ENCODE measurements at regions not wholly inside any gene's neighbourhood (a gene's known extent, or its start where the extent isn't known, plus 50 kb on each side); places are given as distances from the start of the nearest gene placed in this dataset.
A peak's percentile ranks its signal among the peaks of the same experiment; 100 is the strongest.
"Not testable (repeated sequence)": the region's sequence is repeated elsewhere in the genome, so short reads cannot be mapped to it uniquely, and the experiment has no call there.

DNA sequence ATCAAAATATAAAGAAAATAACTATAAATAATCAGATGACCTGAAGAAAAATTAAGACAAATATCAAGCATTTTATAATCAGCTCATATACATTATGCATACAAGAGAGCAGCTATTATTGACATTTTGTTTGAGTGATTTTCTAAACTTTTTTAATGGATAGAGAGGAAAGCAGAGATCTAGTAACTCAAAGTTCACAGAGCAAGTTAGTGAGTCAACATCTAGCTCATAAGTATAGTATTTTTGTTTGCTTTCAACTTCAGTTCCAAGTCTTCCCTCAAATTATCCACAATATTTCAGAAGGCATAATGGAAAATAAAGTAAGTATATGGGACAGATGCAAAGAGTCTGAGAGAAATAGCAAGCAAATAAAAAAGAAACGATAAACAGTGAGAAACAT is 470.1 kb upstream of the ALCAM start:
- no peak for DNase-seq (ENCODE audit: low read depth, low spot score)

DNA sequence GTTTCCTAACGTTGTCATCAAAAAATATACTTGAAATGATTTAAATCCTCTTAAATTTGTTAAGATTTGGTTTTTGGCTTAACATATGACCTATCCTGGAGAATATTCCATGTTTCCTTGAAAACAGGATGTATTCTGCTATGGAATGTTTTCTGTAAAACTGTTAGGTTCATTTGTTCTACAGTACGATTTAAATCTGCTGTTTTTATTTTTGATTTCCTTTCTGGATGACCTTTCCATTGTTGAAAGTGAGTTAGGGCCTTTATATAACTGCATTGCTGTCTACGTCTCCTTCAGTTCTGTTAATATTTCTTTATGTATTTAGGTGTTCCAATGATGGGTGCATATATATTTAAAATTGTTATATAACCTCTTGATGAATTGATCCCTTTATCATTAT is 465.3 kb upstream of the ALCAM start:
- no peak for DNase-seq (ENCODE audit: low read depth, low spot score)

DNA sequence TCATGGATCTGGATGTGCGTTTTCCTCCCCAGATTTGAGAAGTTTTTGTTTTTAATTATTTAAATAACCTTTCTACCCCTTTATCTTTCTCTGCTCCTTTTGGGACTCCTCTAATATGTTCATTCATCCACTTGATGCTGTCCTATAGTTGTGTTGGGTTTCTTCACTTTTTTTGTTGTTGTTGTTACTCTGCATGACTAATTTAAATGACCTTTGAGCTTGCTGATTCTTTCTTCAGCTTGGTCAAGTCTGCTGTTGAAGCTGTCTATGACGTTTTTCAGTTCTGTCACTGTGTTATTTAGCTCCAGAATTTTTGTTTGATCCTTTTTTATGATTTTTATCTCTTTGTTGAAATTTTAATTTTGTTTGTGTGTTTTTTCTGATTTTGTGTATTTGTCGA is 463.6 kb upstream of the ALCAM start:
- DNase-seq (ENCODE audit: low read depth, low spot score), result no peak

DNA sequence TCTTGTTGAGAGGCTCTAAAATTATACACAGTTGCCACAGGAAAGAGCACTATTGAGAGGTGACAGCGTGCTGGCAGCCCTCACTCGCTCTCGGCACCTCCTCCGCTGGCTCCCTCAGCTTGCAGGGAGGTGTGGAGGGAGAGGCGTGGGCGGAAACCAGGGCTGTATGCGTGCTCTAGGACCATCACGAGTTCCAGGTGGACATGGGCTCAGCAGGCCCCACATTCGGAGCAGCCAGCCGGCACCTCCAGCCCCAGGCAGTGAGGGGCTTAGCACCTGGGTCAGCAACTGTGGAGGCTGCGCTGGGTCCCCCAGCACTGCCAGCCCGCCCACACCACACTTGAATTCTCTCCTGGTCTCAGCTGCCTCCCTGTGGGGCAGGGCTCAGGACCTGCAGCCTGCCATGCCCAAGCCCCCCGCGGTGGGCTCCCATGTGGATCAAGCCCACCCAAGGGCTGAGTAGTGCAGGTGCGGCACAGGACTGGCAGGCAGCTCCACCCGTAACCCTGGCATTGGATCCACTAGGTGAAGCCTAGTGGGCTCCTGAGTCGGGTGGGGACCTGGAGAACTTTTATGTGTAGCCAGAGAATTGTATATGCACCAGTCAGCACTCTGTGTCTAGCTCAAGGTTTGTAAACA is 460.6 kb upstream of the ALCAM start:
- DNase-seq (ENCODE audit: low read depth, low spot score), result no peak

- DNase-seq (ENCODE audit: low read depth, low spot score), result no peak
These were observed 459.2 kb upstream of the ALCAM start for GRCh38 chr3:104907507-104907906.

GRCh38 chr3:104908761-104909160 is 457.9 kb upstream of the ALCAM start:
- DNase-seq (ENCODE audit: low read depth, low spot score), result no peak

DNA sequence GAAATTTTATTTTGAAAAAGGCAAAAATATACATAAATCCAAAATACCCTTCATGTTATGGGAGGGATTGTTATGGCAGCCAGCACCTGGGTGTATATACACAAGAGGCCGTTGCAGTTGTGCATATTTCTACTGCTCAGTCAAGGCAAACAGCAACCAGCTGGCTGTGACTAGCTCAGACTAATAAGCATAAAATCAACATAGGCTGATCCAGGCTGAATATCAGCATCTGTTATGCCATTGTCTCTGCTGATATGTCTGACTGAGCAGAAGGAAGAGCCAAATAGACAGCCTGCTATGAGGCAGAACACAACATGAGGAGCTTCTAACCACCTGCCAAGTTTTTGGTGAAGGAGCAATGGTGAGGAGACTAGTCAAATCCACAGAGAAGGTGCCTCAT is 457.5 kb upstream of the ALCAM start:
- peak; percentile 31 for DNase-seq (ENCODE audit: low read depth, low spot score)

GRCh38 chr3:104909721-104910120 is 457.0 kb upstream of the ALCAM start:
- DNase-seq (ENCODE audit: low read depth, low spot score), result no peak

- DNase-seq (ENCODE audit: low read depth, low spot score), result no peak
These were observed 455.3 kb upstream of the ALCAM start for GRCh38 chr3:104911376-104911775.

- no peak for DNase-seq (ENCODE audit: low read depth, low spot score)
These were observed 449.7 kb upstream of the ALCAM start for GRCh38 chr3:104916971-104917370.

DNA sequence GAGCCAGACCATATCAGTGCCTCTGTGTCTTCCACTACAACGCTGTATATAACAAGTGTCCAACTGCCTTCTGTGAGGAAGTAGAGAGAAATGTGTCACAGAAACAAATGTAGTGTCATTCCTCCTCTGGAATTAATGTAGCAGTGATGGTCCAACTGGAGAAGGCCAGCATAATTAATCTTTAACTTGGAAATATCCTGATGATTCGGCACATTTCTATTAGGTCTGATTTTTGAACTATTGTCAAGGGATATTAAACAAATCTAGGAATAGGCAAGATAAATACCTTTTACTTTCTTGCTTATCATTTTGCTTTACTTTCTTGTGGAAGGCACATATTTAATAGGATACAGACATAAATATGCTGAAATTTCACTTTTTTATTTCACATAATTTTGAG is 446.2 kb upstream of the ALCAM start:
- no peak for DNase-seq (ENCODE audit: low read depth, low spot score)

DNA sequence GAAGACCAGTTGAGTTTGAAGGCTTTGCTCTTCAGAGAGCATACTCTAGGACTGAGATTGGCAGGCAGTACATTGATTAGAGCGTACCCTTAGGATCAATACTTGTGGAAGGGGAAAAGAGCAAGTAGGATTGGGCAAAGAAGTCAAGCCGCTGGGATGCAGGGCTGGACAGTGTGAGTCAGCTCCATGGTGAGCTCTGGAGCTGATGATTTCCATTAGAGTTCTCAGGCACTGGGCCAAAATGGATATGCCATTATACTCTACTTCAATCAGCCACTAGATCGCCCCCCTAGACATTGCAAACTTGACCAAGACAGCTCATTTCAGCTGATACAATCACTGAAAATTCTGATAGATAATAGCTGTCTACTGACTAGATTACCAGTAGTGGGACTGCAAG is 432.7 kb upstream of the ALCAM start:
- no peak for DNase-seq (ENCODE audit: low read depth, low spot score)

GRCh38 chr3:104935613-104936012 is 431.1 kb upstream of the ALCAM start:
- no peak for DNase-seq (ENCODE audit: low read depth, low spot score)

GRCh38 chr3:104939196-104939595 is 427.5 kb upstream of the ALCAM start:
- no peak for DNase-seq (ENCODE audit: low read depth, low spot score)

GRCh38 chr3:104941785-104942184 is 424.9 kb upstream of the ALCAM start:
- no peak for DNase-seq (ENCODE audit: low read depth, low spot score)

DNA sequence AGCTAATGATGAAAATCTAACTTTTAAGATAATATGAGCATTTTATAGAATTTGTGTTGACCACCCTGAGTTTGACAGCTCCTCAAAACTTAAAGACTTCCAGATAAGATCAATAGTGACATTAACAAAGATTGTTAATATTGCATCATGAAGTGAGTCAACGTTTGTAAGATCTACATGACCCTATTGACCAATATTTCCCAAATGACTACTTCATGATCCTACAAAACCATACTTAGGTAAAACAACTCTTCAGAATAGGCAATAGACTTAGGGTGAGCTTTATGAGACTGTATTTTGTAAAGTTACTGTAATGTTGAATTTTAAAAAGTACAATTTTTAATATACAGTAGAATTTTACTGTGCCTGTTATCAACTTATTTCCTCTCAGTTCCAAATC is 422.7 kb upstream of the ALCAM start:
- DNase-seq (ENCODE audit: low read depth, low spot score), result no peak

- no peak for DNase-seq (ENCODE audit: low read depth, low spot score)
These were observed 418.8 kb upstream of the ALCAM start for GRCh38 chr3:104947943-104948342.

DNA sequence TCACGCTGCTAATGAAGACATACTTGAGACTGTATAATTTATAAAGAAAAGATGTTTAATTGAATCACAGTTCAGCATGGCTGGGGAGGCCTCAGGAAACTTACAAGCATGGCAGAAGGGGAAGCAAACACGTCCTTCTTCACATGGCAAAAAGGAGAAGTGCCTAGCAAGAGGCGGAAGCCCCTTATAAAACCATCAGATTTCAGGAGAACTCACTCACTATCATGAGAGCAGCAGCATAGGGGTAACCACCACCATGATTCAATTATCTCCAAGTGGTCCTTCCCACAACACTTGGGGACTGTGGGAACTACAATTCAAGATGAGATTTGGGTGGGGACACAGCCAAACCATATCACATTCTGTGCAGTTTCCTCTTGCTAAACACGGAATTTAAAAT is 416.9 kb upstream of the ALCAM start:
- not testable (repeated sequence) for DNase-seq (ENCODE audit: low read depth, low spot score)

- peak; percentile 33 for DNase-seq (ENCODE audit: low read depth, low spot score)
These were observed 415.3 kb upstream of the ALCAM start for GRCh38 chr3:104951426-104951825.

DNA sequence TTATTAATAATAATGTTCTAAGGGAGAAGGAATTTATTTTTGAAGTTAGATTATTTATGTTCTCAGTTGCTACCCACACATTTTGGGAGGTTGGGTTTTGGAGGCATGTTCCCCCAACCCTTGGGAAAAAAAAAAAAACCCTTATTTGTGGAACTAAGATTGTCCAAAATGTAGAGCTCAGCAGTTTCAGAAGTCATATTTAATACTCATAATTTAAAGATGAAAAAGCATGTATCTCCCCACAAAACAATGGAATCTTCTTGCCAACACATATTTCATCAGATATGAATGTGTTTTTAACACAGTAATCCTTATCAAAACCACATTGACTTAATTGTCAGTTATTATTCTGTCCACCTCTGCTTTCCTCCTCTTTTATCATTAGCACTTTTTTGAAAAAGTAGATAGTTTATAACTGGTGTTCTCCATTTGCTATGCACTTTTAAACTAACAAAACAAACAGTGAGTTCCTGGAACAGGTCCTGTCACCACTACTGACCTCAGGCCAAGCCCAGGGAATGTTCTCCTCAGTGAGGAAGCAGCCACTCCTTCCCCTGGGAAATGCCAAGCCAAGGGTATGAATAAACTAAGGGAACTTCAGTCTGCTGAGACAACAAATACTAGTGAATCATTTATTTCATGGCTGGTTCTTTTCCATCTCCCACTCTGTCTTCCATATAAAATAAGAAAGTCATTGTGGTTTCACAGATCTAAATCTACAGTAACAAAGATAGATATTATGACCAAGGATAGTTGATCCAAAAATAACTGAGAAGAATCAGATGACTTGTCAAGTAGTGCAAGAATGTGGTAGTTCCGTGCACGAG is 414.4 kb upstream of the ALCAM start:
- DNase-seq (ENCODE audit: low read depth, low spot score), result peak; percentile 60

DNA sequence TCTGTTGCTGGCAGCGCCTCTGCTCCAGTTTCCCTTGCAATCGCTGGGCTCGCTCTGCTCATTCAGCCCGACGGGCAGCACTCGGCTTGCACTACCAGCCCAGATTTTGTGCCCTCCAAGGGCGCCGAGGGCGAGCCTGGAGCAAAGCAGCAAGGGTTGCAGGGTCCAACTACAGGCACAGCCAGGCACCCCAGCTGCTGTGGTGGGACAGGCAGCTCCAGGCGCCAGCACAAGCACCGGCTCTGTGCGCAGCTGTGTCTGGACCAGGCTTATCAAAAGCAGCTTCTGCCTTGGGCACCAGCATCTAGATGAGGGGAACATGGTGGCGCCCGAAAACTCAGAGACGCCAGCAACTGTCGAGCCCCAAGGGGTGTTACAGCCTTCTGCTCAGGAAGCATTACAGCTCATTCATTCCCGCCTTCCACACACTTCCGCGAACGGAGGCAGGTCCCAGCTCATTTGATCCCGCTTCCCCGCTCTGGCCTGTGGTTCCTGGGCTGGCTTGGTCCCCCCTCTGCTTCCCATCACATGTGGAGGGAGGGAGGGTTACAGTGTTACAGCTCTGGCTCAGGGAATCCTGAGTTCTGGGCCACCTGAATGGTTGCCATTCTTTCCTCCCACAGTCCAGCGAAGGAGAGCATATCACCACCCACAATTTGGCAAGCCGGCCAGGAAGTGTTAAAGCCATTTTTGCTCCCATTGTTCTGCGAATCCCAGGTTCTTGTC is 409.9 kb upstream of the ALCAM start:
- no peak for DNase-seq (ENCODE audit: low read depth, low spot score)

- no peak for DNase-seq (ENCODE audit: low read depth, low spot score)
These were observed 406.1 kb upstream of the ALCAM start for GRCh38 chr3:104960579-104960978.

- peak; percentile 18 for DNase-seq (ENCODE audit: low read depth, low spot score)
These were observed 404.9 kb upstream of the ALCAM start for GRCh38 chr3:104961851-104962250.

All from smooth muscle cell of the brain vasculature (primary cell).